NCI-H1105 (cell line): ENCODE measurements at regions not wholly inside any gene's neighbourhood (a gene's known extent, or its start where the extent isn't known, plus 50 kb on each side); places are given as distances from the start of the nearest gene placed in this dataset.

Experiments
- DNase-seq: peaks from one replicate; lab custom pipeline; 2025; lab: John Stamatoyannopoulos, UW

GRCh38 chr6:158249340-158249836 is 62.9 kb upstream of the TULP4 start:
- no peak for DNase-seq

DNA sequence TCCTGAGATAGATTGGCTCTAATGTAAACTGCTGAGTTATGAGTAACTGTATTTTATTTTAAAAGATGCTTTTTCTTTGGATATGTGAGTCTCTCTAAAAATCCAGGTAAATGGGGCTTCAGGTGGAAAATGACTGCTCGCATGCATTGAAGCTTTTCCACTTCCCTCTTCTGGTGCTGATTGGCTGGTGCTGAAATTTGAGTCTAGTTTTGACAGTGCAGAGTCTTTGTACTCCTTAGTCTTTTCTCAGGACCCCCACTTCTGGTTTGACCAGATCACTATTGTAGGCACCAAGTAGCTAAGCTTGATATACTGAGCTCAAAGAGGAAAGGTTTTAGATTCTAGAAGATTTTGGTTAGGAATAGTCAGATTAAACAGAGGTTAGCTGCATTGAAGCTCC is 60.7 kb upstream of the TULP4 start:
- DNase-seq = no peak

GRCh38 chr6:158253248-158253647 is 59.0 kb upstream of the TULP4 start:
- no peak for DNase-seq

DNA sequence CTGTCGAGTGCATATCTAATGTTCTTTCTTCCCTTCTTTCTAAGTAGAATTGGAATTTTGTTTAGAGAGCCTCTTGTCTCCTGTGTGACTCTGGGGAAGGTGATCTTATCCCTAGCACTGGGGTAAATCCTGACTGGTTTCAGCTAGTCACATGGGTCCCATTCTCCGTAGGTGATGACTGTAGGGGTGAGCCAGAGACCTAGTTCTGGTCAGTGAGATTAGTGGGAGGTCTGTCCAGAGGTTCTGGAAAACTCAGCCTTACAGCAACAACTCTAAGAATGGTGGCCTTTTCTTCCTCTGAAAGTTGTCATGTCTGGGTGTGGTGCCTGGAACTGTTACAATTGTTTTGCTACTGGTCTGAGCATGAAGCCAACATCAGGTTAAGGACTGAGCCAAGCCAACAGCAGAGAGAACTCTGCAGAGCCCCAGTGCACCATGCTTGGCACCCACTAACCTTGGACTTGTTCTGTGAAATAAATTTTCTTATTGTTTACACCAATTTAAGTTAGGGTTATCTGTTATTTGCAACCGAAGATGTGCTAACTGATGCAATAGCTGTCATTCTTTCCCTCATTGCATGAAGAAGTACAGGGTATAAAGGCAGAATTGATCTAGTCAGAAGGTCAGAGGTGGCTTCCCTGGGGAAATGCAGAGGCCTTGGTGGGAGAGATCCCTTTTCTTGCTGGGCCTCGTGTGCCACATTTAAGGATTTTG is 56.8 kb upstream of the TULP4 start:
- no peak for DNase-seq

DNA sequence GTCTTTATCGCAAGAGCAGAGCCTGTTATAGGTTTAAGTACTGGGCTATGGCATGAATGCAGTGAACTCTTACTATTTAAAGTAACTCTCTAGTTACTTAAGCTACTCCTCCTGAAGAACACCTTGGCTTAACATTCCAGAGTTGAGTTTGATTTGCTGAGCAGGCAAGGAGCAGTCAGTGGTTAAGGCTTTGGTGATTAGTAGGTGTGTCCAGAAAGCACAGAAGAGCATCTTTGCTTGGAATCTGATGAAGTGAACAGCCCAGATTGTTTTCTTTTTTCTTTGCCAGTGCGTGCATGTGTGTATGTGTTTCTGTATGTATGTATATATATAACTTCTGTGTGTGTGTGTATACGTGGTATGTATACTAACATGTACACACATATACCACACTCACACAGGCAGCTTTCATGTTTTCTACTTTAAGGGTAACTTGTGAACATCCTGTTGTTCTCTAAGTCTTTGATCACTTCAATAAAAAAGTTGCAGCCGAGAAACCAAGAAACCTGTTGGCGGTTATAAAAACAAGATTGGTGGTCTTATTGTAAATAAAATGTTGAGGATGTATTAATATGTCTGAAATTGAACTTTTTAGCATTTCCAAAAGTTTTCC is 56.2 kb upstream of the TULP4 start:
- DNase-seq = no peak

DNA sequence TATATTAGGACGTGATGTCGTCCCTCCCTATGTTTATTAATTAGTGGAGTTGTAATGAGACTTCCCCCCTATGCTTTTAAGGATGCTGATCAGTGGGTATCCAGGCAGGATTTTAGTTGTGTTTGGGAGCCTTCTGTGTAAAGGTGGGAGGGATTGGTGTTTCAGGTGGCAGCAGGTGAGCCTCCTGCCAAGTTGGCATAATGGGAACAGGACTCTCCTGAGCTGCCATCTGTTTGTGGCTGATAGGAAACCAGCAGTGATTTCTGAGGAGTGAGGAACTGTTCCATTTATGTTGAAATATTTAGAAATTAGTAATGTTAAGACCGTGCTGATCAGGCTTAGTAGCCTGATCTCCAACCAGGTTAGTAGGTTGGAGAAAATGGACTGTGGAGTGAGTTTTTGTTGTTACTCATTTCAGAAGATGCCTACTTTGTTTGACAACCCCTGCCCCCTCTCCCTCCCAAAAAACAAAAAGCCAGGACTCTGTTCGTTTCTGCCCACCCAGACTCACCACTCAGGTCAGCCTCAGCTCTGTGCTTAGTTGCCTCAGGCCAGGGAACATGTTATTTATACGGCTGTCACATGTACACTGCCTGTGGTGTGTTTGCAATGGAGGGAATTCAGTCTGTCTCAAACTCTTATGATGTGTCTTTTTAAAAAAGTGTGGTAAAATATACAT is 55.4 kb upstream of the TULP4 start:
- peak; percentile 41 for DNase-seq

DNA sequence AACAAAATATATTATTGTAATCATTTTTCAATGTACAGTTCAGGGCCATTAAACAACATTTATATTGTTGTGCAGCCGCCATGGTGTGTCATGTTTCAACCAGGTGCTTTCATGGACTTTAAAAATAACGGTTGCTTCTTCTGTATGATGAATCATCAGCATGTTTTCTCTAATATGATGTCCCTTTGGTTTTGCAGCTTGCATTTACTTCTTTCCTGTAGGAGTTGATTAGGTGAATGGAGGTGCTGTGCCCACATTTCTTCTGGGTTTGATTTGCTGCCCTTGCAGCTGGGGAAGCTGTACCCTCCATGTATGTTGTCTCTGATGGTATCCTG is 54.9 kb upstream of the TULP4 start:
- no peak for DNase-seq

DNA sequence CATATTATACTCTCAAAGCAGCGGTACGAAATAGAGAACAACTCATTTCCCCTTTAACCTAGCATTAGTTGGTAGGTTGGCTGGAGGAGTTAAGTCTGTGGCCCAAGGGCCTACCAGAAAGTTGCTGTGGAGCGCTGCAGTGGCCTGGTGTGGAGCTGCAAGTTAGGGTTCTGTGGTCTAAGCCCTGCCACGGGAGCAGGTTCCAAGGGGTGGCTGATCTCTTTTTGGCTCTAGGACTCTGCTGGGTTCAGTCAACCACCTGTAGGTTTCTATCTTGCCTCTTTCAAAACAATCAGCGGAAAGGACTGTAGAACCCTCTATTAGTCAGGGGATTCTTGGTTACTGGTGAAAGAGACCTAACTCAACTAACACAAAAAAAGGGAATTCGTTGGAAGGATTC is 54.5 kb upstream of the TULP4 start:
- DNase-seq = no peak

DNA sequence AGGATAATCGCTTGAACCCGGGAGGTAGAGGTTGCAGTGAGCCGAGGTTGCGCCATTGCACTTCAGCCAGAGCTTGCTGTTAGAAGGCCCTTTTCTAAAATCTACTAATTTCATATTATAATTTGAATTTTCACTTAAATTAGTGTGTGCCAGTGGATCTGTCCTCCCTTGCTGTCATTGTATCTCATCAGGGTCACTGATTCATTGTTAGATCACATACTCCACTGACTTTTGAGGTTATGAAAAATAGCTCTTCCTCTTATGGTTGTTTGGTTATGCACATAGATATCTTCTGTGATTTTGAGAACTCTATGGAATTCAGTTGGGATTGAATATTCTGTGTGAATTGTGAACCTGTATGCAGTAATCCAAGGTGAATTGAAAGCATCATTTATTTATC is 53.1 kb upstream of the TULP4 start:
- DNase-seq = no peak

DNA sequence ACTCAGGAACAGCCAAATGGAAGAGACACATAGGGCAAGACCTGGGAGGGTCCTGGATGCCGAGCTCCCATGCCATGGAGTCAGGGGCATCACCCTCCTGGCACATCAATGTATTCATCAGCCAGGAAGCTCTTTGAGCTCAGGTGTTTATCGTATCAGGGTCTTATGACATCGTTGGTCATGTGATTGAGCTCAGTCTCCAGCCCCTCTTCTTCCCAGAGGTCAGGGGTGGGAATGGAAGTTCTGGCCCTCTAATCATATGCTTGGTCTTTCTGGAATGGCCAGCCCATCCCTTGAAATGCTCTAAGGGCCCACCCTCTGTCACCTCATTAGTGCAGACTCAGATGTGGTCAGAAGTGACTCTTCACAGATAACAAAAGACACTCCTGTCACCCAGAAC is 52.4 kb upstream of the TULP4 start:
- no peak for DNase-seq

DNA sequence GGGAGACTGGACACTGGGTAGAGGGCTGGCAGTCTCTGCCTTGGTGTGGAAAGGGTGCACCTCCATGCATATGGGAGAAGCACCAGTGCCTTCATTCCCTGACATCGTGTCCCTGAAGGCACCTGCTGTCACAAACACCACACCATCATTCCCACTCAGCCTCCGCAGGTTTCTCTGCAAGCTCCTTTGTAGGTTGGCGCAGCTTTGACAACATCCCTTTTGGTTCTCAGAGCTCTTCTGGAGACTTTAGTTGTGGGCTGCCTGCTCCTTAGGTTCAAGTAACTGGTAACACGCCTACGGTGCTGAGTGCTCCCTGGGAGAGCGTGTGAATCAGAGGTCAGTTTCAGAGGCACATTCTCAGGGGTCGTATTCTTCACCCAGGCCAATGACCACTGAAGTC is 50.2 kb upstream of the TULP4 start:
- no peak for DNase-seq
